OCI-LY7 (cell line): ENCODE measurements at regions not wholly inside any gene's neighbourhood (a gene's known extent, or its start where the extent isn't known, plus 50 kb on each side); places are given as distances from the start of the nearest gene placed in this dataset.

Experiments
- BruUV-seq: library from RNA; stranded (reverse); fragments of 400-500 nt; replicated peaks from 2 replicates; lab custom pipeline; 2021; lab: Mats Ljungman, UMichigan
- CTCF ChIA-PET: fragments of 300-600 bp; sonication (Branson Sonifier 250); formaldehyde crosslinking; loops from one replicate; lab custom pipeline; 2022; ENCODE audit warnings: antibody characterized with exemption; ENCODE audit not compliant: unreplicated experiment; lab: Charles Lee
- POLR2A ChIA-PET: fragments of 300-600 bp; sonication (Branson Sonifier 250); formaldehyde crosslinking; loops from one replicate; lab custom pipeline; 2022; ENCODE audit warnings: antibody characterized with exemption; lab: Charles Lee
- DNase-seq: peaks from one replicate; pipeline ENCODE4 v3.0.0-alpha.2; 2015; ENCODE audit warnings: low spot score
- H2AFZ ChIP-seq: fragments of 200-600 bp; sonication (generic), shearing (Covaris generic); 2 replicates; pipeline ENCODE4 v1.6.1; 2014; ENCODE audit warnings: mild to moderate bottlenecking, antibody characterized with exemption, low read length, moderate library complexity
- H3K27ac ChIP-seq: fragments of 200-600 bp; sonication (generic); 2 replicates; pipeline ENCODE4 v1.5.1; 2014; ENCODE audit warnings: mixed run types, low read depth, mild to moderate bottlenecking, moderate library complexity, low read length, inconsistent platforms; ENCODE audit not compliant: poor library complexity, severe bottlenecking
- H3K36me3 ChIP-seq: fragments of 200-600 bp; sonication (generic); 2 replicates; pipeline ENCODE4 v1.6.1; 2014; ENCODE audit warnings: mild to moderate bottlenecking, antibody characterized with exemption, low read length, moderate library complexity, mixed read lengths; ENCODE audit not compliant: insufficient read depth
- H3K4me1 ChIP-seq: fragments of 200-600 bp; sonication (generic); 2 replicates; pipeline ENCODE4 v1.5.1; 2014; ENCODE audit warnings: mild to moderate bottlenecking, low read length; ENCODE audit not compliant: insufficient read depth, poor library complexity, severe bottlenecking
- H3K4me2 ChIP-seq: fragments of 200-600 bp; sonication (generic); 2 replicates; pipeline ENCODE4 v1.6.1; 2014; ENCODE audit warnings: mild to moderate bottlenecking, low read length
- H3K4me3 ChIP-seq: fragments of 200-600 bp; sonication (generic); 2 replicates; pipeline ENCODE4 v1.5.1; 2014; ENCODE audit warnings: mild to moderate bottlenecking, low read depth, low read length; ENCODE audit not compliant: poor library complexity, severe bottlenecking
- H3K79me2 ChIP-seq: fragments of 200-600 bp; sonication (generic); 2 replicates; pipeline ENCODE4 v1.6.1; 2016; ENCODE audit warnings: low read depth, mild to moderate bottlenecking, low read length, moderate library complexity, mixed read lengths; ENCODE audit not compliant: insufficient read depth
- H3K9me2 ChIP-seq: fragments of 200-600 bp; sonication (generic); 2 replicates; pipeline ENCODE4 v1.6.1; 2016; ENCODE audit warnings: mild to moderate bottlenecking, low read length, mixed read lengths; ENCODE audit not compliant: insufficient read depth
- H3K9me3 ChIP-seq: fragments of 200-600 bp; sonication (generic); 2 replicates; pipeline ENCODE4 v1.6.1; 2014; ENCODE audit warnings: mild to moderate bottlenecking, mixed run types, low read length, mixed read lengths
- H4K20me1 ChIP-seq: fragments of 200-600 bp; sonication (generic); 2 replicates; pipeline ENCODE4 v1.6.1; 2014; ENCODE audit warnings: mild to moderate bottlenecking, antibody characterized with exemption, low read length, moderate library complexity, mixed read lengths; ENCODE audit not compliant: insufficient read depth
- CTCF ChIP-seq: fragments of 200-600 bp; sonication (generic); conservative IDR thresholded peaks from 2 replicates; pipeline ENCODE4 v1.5.1; 2014; ENCODE audit warnings: mild to moderate bottlenecking, antibody characterized with exemption, low read length, moderate library complexity, mixed read lengths
- EZH2phosphoT487 ChIP-seq: fragments of 200-600 bp; sonication (generic); IDR thresholded peaks from 2 replicates; pipeline ENCODE4 v1.6.1; 2018; ENCODE audit warnings: low read depth, borderline replicate concordance, mild to moderate bottlenecking, mixed run types, antibody characterized with exemption, low read length, moderate library complexity, mixed read lengths
- intact Hi-C: fragments of 100-400 bp; cut with micrococcal nuclease; formaldehyde crosslinking; loops from one replicate; pipeline ENCODE4 v1.10.0; 2022; ENCODE audit not compliant: unreplicated experiment

- TF ChIP-seq EZH2phosphoT487, result no peak
- TF ChIP-seq CTCF, result no peak
- H2AFZ ChIP-seq, result no peak overlapping the region
Measured at GRCh38 chr5:145180371-145180770, 654.8 kb downstream of the PRELID2 start.

GRCh38 chr5:145178641-145179523 lies 656.3 kb downstream of the PRELID2 start:
- POLR2A ChIA-PET, result no interaction called here
- Histone ChIP-seq H3K79me2 (no peaks in the 10 kb centered on the region), H3K4me1 (no peaks in the 10 kb centered on the region), H4K20me1 (no peaks in the 10 kb centered on the region), H3K4me2 (no peak overlapping the region), H3K9me3 (no peaks in the 10 kb centered on the region), H3K9me2 (no peaks in the 10 kb centered on the region), H3K27ac (no peak overlapping the region), H3K4me3 (no peak overlapping the region), H3K36me3 (no peaks in the 10 kb centered on the region), H2AFZ (no peak overlapping the region)
- no TSS peak for BruUV-seq
- no peak for DNase-seq
- intact Hi-C loops, result no loop called here
- CTCF ChIA-PET, result no interaction called here
- TF ChIP-seq CTCF (no peak), EZH2phosphoT487 (no peak)

More at GRCh38 chr5:145180371-145180770, 654.8 kb downstream of the PRELID2 start:
- no peak overlapping the region for H3K4me2 ChIP-seq
- POLR2A ChIA-PET, result interaction anchor here (0.8 kb wide), 1 partner anchor 570 kb away, joined by 3 read pairs; no protein-coding TSS in a partner anchor
- H3K27ac ChIP-seq, result no peak overlapping the region
- no peak for DNase-seq
- H3K9me3 ChIP-seq, result no peaks in the 10 kb centered on the region
- H3K9me2 ChIP-seq, result no peaks in the 10 kb centered on the region
- H3K36me3 ChIP-seq, result no peaks in the 10 kb centered on the region
- no peaks in the 10 kb centered on the region for H4K20me1 ChIP-seq
- no TSS peak for BruUV-seq
- H3K79me2 ChIP-seq, result no peaks in the 10 kb centered on the region
- no peak overlapping the region for H3K4me3 ChIP-seq
- CTCF ChIA-PET, result no interaction called here
- no peaks in the 10 kb centered on the region for H3K4me1 ChIP-seq
- intact Hi-C loops, result no loop called here

- CTCF ChIA-PET, result no interaction called here
- TF ChIP-seq CTCF, result no peak
- no peak for TF ChIP-seq EZH2phosphoT487
- H2AFZ ChIP-seq, result no peak overlapping the region
Measured at GRCh38 chr5:145176041-145176440, 659.1 kb downstream of the PRELID2 start.

More at GRCh38 chr5:145176041-145176440, 659.1 kb downstream of the PRELID2 start:
- DNase-seq, result no peak
- intact Hi-C loops, result no loop called here
- Histone ChIP-seq H4K20me1 (no peaks in the 10 kb centered on the region), H3K4me1 (no peaks in the 10 kb centered on the region), H3K27ac (no peak overlapping the region), H3K79me2 (no peaks in the 10 kb centered on the region), H3K4me2 (no peak overlapping the region), H3K9me2 (no peaks in the 10 kb centered on the region), H3K9me3 (no peaks in the 10 kb centered on the region), H3K36me3 (no peaks in the 10 kb centered on the region), H3K4me3 (no peak overlapping the region)
- BruUV-seq, result no TSS peak
- POLR2A ChIA-PET, result no interaction called here
